Liver (tissue), 8 donors: ENCODE measurements at regions not wholly inside any gene's neighbourhood (a gene's known extent, or its start where the extent isn't known, plus 50 kb on each side); places are given as distances from the start of the nearest gene placed in this dataset.

Experiments used
- DNase-seq: peaks from one replicate; pipeline ENCODE4 v3.0.0-alpha.2; 2017; ENCODE audit warnings: low spot score
- H3K27ac ChIP-seq, 2 donors: one replicate each; pipeline ENCODE4 v1.7.0; 2013; ENCODE audit warnings: inconsistent platforms in 2 of 2, low read length in 2 of 2, control low read depth in 1 of 2, low read depth in 1 of 2, mild to moderate bottlenecking in 1 of 2
- H3K27me3 ChIP-seq, 4 donors: one replicate each; pipeline versions ENCODE4 v1.6.1 to v1.7.0; 2013; ENCODE audit warnings: low read length in 3 of 4, inconsistent platforms in 1 of 4, mild to moderate bottlenecking in 1 of 4, moderate library complexity in 1 of 4; ENCODE audit not compliant: control insufficient read depth in 4 of 4, insufficient read depth in 4 of 4
- H3K36me3 ChIP-seq, 4 donors: one replicate each; pipeline versions ENCODE4 v1.6.1 to v1.7.0; 2013; ENCODE audit warnings: low read length in 3 of 4, mild to moderate bottlenecking in 3 of 4, low read depth in 1 of 4, moderate library complexity in 1 of 4; ENCODE audit not compliant: control insufficient read depth in 4 of 4, insufficient read depth in 3 of 4
- H3K4me1 ChIP-seq, 4 donors: one replicate each; pipeline versions ENCODE4 v1.6.1 to v1.7.0; 2013; ENCODE audit warnings: low read length in 3 of 4, mild to moderate bottlenecking in 3 of 4, moderate library complexity in 1 of 4; ENCODE audit not compliant: control insufficient read depth in 4 of 4, insufficient read depth in 4 of 4
- H3K4me3 ChIP-seq, 3 donors: one replicate each; pipeline versions ENCODE4 v1.6.1 to v1.7.0; 2013; ENCODE audit warnings: low read length in 3 of 3, control low read depth in 1 of 3, low read depth in 1 of 3, mild to moderate bottlenecking in 1 of 3
- H3K9ac ChIP-seq, 2 donors: one replicate each; pipeline ENCODE4 v1.7.0; 2013; ENCODE audit warnings: low read length in 2 of 2, mild to moderate bottlenecking in 2 of 2, moderate library complexity in 2 of 2, control low read depth in 1 of 2, low read depth in 1 of 2
- H3K9me3 ChIP-seq, 4 donors: one replicate each; pipeline versions ENCODE4 v1.6.1 to v1.7.0; 2013; ENCODE audit warnings: low read length in 3 of 4; ENCODE audit not compliant: control insufficient read depth in 4 of 4
- CTCF ChIP-seq: fragments of 150-350 bp; IDR thresholded peaks from 2 replicates; pipeline ENCODE4 v1.5.1; 2017; ENCODE audit warnings: improper control_type of control experiment, low read depth, low read length; ENCODE audit not compliant: missing input control
- EGR1 ChIP-seq, 2 donors: IDR thresholded peaks; 2 replicates each; pipeline ENCODE4 v1.6.1; 2016 to 2018; ENCODE audit warnings: antibody characterized with exemption in 2 of 2, low read depth in 2 of 2
- FOXA1 ChIP-seq: IDR thresholded peaks from 2 replicates; pipeline ENCODE4 v1.6.1; 2016; ENCODE audit warnings: antibody characterized with exemption
- FOXA2 ChIP-seq: IDR thresholded peaks from 2 replicates; pipeline ENCODE4 v1.6.1; 2016; ENCODE audit warnings: antibody characterized with exemption
- GABPA ChIP-seq, 2 donors: IDR thresholded peaks in 1 of 2; conservative IDR thresholded peaks in 1 of 2; 2 replicates each; pipeline ENCODE4 v1.6.1; 2016; ENCODE audit warnings: antibody characterized with exemption in 2 of 2, mild to moderate bottlenecking in 1 of 2, moderate library complexity in 1 of 2
- HNF4A ChIP-seq, 2 donors: conservative IDR thresholded peaks; 2 replicates each; pipeline ENCODE4 v1.6.1; 2016; ENCODE audit warnings: antibody characterized with exemption in 2 of 2, mild to moderate bottlenecking in 2 of 2
- HNF4G ChIP-seq: IDR thresholded peaks from 2 replicates; pipeline ENCODE4 v1.6.1; 2016; ENCODE audit warnings: antibody characterized with exemption
- JUND ChIP-seq, 2 donors: IDR thresholded peaks; 2 replicates each; pipeline ENCODE4 v1.6.1; 2016; ENCODE audit warnings: antibody characterized with exemption in 2 of 2
- RAD21 ChIP-seq, 2 donors: IDR thresholded peaks; 2 replicates each; pipeline ENCODE4 v1.6.1; 2016; ENCODE audit warnings: antibody characterized with exemption in 2 of 2, mild to moderate bottlenecking in 2 of 2
- REST ChIP-seq: IDR thresholded peaks from 2 replicates; pipeline ENCODE4 v1.6.1; 2016; ENCODE audit warnings: antibody characterized with exemption, mild to moderate bottlenecking
- RXRA ChIP-seq, 2 donors: IDR thresholded peaks; 2 replicates each; pipeline ENCODE4 v1.6.1; 2017 to 2018; ENCODE audit warnings: antibody characterized with exemption in 2 of 2, mild to moderate bottlenecking in 1 of 2
- SP1 ChIP-seq: IDR thresholded peaks from 2 replicates; pipeline ENCODE4 v1.6.1; 2018; ENCODE audit warnings: antibody characterized with exemption, mild to moderate bottlenecking
- TAF1 ChIP-seq: conservative IDR thresholded peaks from 2 replicates; pipeline ENCODE4 v1.6.1; 2016; ENCODE audit warnings: antibody characterized with exemption, mild to moderate bottlenecking
- WGBS: extraction: QIAGEN DNeasy Blood & Tissue Kit; methylation state at CpG from one replicate; pipeline ENCODE4 v1.1.7; 2013; 5-methylcytosine and 5-hydroxymethylcytosine counted together
- TF ChIP-seq, protein P1 (sequence below): IDR thresholded peaks from 2 replicates; pipeline ENCODE4 v1.6.1; 2016; ENCODE audit warnings: antibody characterized with exemption
- TF ChIP-seq, protein P2 (sequence below): IDR thresholded peaks from 2 replicates; pipeline ENCODE4 v1.6.1; 2016; ENCODE audit warnings: antibody characterized with exemption
- TF ChIP-seq, protein P3 (sequence below): IDR thresholded peaks from 2 replicates; pipeline ENCODE4 v1.6.1; 2016; ENCODE audit warnings: antibody characterized with exemption
- donor health status: healthy.
- donor health status: healthy.
- donor health status: healthy.
- donor health status: healthy.
- donor health status: healthy.

DNA sequence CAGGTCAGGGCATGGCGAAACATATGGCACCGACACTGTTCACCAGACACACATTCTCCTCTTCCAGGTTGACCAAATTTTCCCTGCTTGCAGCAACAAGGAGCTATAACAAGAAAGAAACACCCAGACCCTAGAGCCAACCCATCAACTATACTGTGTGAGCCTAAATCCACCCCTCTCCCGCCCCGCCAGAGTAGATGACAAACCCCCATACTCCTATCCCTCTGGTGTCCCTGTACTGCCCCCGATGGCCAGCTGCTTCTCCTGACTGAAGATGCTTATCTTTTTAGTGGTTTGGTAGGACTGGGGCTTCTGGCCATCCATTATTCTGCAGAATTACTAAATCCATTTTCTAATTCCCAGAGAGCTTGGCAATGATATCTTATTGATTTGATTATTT is 70.1 kb upstream of the EEPD1 start:
- Histone ChIP-seq H3K4me1 (peaks cover 0 to 2% (median 0%) of the 10 kb centered on the region in 4 donors), H3K9me3 (no peaks in the 10 kb centered on the region), H3K27me3 (no peaks in the 10 kb centered on the region), H3K36me3 (no peaks in the 10 kb centered on the region), H3K9ac (no peak overlapping the region), H3K27ac (no peak overlapping the region), H3K4me3 (no peak overlapping the region)
- 93% methylated on average over 5 of the region's 5 CpGs for WGBS
- DNase-seq, result no peak
- TF ChIP-seq EGR1 (IDR thresholded peaks at IDR 0.05; ENCODE audit: low read depth in 2 of 2) (no peak), JUND (IDR thresholded peaks at IDR 0.05) (no peak), GABPA (IDR thresholded peaks at IDR 0.05 in 1 of 2, conservative IDR thresholded peaks at IDR 0.05 in 1 of 2) (no peak), HNF4G (no peak), HNF4A (conservative IDR thresholded peaks at IDR 0.05) (no peak), REST (no peak), TAF1 (no peak), SP1 (no peak), FOXA1 (no peak), RAD21 (IDR thresholded peaks at IDR 0.05) (no peak)
- TF ChIP-seq, protein P1, sequence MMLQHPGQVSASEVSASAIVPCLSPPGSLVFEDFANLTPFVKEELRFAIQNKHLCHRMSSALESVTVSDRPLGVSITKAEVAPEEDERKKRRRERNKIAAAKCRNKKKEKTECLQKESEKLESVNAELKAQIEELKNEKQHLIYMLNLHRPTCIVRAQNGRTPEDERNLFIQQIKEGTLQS, result no peak
- TF ChIP-seq, protein P2, sequence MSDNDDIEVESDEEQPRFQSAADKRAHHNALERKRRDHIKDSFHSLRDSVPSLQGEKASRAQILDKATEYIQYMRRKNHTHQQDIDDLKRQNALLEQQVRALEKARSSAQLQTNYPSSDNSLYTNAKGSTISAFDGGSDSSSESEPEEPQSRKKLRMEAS, result no peak
- TF ChIP-seq, protein P3, sequence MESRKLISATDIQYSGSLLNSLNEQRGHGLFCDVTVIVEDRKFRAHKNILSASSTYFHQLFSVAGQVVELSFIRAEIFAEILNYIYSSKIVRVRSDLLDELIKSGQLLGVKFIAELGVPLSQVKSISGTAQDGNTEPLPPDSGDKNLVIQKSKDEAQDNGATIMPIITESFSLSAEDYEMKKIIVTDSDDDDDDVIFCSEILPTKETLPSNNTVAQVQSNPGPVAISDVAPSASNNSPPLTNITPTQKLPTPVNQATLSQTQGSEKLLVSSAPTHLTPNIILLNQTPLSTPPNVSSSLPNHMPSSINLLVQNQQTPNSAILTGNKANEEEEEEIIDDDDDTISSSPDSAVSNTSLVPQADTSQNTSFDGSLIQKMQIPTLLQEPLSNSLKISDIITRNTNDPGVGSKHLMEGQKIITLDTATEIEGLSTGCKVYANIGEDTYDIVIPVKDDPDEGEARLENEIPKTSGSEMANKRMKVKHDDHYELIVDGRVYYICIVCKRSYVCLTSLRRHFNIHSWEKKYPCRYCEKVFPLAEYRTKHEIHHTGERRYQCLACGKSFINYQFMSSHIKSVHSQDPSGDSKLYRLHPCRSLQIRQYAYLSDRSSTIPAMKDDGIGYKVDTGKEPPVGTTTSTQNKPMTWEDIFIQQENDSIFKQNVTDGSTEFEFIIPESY, result no peak

- 96% methylated on average over 12 of the region's 12 CpGs for WGBS
- H3K27ac ChIP-seq, result no peak overlapping the region
- no peak for DNase-seq
- no peak for TF ChIP-seq HNF4G
- TF ChIP-seq FOXA2, result no peak
- TF ChIP-seq, protein P3, result no peak
- no peak for TF ChIP-seq RAD21 (IDR thresholded peaks at IDR 0.05)
- TF ChIP-seq, protein P1, result no peak
- no peak for TF ChIP-seq REST
- no peak for TF ChIP-seq TAF1
- TF ChIP-seq FOXA1, result no peak
- no peak for TF ChIP-seq CTCF
- TF ChIP-seq JUND (IDR thresholded peaks at IDR 0.05), result no peak
- no peak for TF ChIP-seq EGR1 (IDR thresholded peaks at IDR 0.05; ENCODE audit: low read depth in 2 of 2)
- TF ChIP-seq RXRA (IDR thresholded peaks at IDR 0.05), result no peak
Measured at GRCh38 chr7:36083626-36084380, 69.3 kb upstream of the EEPD1 start.

More at GRCh38 chr7:36083626-36084380, 69.3 kb upstream of the EEPD1 start:
- H3K9ac ChIP-seq, result no peak overlapping the region
- no peaks in the 10 kb centered on the region for H3K9me3 ChIP-seq
- peaks cover 0 to 2% (median 0%) of the 10 kb centered on the region in 4 donors for H3K4me1 ChIP-seq
- no peak overlapping the region for H3K4me3 ChIP-seq
- no peaks in the 10 kb centered on the region for H3K27me3 ChIP-seq
- H3K36me3 ChIP-seq, result no peaks in the 10 kb centered on the region
